ENCODE measurements at regions not wholly inside any gene's neighbourhood (a gene's known extent, or its start where the extent isn't known, plus 50 kb on each side); places are given as distances from the start of the nearest gene placed in this dataset.

DNA sequence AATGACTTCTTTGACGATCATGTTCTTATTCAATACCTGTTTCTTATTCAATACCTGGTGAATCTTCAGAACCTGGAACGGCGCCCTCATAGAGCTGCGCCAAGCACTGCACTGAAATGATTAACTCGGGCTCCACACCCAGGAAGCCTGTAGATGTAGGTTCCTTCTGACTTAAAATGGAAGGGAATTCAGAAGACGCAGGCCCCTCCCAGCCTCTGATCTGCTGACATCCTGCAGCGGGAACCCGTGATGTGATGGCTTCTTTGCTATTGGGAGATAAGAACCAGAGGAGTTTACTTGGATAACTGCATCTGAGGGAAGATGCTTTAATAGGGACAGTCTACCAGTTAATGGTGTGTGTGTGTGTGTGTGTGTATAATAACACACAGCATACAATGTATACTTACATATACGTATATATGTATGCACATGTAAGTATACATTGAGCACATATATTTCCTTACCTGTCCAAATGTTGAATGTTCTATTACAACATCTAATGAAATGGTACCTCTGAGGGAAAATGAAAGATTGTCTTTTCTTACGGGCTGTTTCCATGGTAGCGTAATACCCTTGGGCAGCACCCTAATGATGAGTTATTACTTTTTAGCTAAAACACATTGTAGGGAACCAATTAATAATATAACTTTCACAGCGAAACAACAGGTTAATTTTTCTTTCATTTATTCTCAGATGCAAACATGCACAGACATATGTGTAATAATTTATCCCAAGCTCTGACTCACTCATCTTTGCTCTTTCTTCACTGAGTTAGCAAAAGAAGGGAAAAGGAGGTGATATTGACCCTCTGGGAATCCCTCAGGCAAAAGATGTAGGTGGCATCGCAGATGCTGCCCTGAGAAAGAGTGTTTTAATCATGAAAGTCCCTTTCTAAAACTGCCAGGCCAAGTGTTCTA lies 379.8 kb downstream of the SIPA1L2 start:
- DNase-seq (ENCODE audit: low read depth, low spot score): no peak

GRCh38 chr1:232249339-232249738 lies 380.6 kb downstream of the SIPA1L2 start:
- DNase-seq (ENCODE audit: low read depth, low spot score): no peak

- DNase-seq (ENCODE audit: low read depth, low spot score): no peak
Measured at GRCh38 chr1:232248276-232248820, 381.6 kb downstream of the SIPA1L2 start.

- DNase-seq (ENCODE audit: low read depth, low spot score): no peak
Measured at GRCh38 chr1:232247669-232248068, 382.3 kb downstream of the SIPA1L2 start.

GRCh38 chr1:232244426-232244825 lies 385.5 kb downstream of the SIPA1L2 start:
- no peak for DNase-seq (ENCODE audit: low read depth, low spot score)

DNA sequence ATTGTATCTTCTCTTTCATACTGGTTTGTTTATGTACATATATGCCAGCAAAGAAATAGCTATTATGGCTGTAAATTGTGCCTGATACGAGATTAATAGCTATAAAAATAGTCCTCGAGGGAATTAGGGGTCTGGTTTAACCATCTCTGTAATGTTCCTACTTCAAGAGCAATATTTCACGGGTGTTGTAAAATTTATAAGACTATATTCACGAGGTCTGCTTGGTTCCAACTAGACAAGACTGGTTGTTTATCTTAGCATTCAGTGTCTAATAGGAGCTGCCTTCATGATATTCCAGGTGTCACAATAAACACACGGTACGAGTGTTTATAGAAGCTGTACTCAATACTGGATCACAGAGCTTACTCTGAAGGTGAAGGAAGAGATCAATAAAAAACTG lies 389.9 kb downstream of the SIPA1L2 start:
- DNase-seq (ENCODE audit: low read depth, low spot score): no peak

- DNase-seq (ENCODE audit: low read depth, low spot score): no peak
Measured at GRCh38 chr1:232239522-232239921, 390.4 kb downstream of the SIPA1L2 start.

GRCh38 chr1:232238009-232238408 lies 391.9 kb downstream of the SIPA1L2 start:
- no peak for DNase-seq (ENCODE audit: low read depth, low spot score)

DNA sequence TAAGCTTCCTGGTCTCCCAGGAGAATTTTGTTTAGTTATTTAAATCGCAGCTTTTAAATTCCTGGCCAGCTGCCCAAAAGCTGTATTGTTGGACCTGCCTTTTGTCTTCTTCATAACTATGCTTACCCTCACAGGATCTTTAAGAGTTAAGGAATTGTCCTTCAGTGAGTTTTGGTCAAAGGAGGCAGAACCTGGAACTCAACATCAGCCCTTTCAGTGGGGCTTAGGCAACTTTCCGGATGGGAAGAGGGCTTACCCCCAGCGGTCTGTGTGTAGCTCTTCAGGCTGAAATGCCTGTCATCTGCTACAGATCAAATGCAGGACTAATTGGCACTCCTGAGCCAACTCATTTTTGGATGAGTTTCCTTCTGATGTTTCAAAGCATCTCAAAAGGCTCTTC lies 402.6 kb downstream of the SIPA1L2 start:
- no peak for DNase-seq (ENCODE audit: low read depth, low spot score)

DNA sequence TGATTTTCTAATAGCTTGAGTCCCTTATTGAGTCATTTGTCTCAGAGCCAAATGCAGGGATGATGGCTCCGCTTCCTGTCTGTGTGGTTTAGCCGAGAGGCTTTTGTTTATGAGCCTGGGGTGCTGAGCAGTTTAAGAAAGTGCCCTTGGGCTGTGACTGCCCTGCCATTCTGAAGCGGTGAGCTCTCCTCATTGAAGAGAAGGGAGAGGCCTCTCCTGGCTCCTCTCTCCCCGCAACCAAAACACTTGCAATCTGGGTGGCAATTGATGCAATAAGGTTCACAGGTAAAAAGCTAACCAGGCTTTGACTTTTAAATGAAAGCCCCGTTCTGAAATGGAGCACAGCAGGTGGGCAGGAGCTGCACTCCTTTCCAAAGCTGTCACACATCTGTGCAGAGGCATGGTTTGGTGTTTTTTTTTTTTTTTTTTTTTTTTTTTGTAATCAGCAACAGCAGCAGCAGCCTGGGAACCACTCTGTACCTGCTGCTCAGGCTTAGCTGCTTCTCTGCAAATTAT lies 403.7 kb downstream of the SIPA1L2 start:
- peak; percentile 42 for DNase-seq (ENCODE audit: low read depth, low spot score)

GRCh38 chr1:232225336-232226131 lies 404.4 kb downstream of the SIPA1L2 start:
- no peak for DNase-seq (ENCODE audit: low read depth, low spot score)

DNA sequence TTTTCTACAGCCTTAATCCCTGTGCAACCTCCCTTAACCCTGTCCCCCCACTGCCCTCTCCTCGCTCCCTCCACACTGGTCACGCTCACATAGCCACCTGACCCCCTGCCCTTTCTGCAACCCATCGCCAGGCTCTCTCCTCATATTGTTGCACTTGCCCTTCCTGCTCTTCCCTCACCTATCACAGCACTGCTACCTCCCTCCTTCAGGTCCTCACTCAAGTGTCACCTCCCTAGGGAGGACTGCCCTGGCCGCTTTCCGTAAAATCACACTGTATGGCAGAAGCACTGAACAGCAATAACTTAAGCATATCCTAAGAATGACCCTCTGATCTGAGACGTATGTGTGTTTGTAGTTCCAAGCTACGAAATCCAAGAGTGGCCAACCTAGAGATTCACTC lies 406.0 kb downstream of the SIPA1L2 start:
- no peak for DNase-seq (ENCODE audit: low read depth, low spot score)

DNA sequence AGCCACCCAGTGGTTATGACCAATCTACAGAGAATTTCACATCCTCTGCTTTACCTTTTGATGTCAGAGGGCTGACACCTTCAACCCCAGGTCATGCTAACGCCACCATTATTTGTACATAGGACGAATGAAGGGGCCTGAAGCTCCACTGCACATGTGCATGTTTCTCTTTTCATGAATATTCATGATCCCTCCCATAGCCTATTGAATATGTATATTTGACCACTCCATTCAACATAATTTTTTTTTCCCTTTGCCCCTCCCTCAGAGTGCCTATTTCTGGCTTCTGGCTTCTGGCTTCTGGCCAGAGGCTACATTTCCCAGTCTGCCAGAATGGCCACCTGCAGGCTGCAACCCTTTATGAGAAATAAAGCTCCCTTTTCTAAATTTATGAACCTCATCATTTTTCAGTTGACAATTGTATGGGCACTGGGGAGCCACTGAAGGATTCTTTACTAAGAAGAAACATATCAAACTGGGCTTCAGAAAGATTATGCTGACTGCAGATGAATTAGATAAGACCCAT lies 406.7 kb downstream of the SIPA1L2 start:
- DNase-seq (ENCODE audit: low read depth, low spot score): no peak

DNA sequence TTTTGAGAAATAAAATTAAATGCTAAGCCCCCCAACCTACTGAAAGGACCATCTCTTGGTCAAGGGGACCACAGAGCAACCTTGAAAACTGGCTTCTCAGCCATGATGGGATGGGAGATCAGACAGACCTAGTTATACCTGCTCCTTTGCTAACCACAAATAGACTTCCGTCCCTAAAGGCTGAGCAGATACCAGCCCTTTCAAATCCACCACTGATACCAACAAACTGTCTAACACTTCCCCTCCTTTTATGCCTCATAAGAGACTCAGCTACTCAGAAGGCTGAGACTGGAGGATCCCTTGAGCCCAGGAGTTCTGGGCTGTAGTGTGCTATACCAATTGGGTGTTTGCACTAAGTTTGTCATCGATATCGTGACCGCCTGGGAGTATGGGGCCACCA lies 407.3 kb downstream of the SIPA1L2 start:
- DNase-seq (ENCODE audit: low read depth, low spot score): no peak

- no peak for DNase-seq (ENCODE audit: low read depth, low spot score)
Measured at GRCh38 chr1:232221802-232222499, 408.0 kb downstream of the SIPA1L2 start.

- DNase-seq (ENCODE audit: low read depth, low spot score): no peak
Measured at GRCh38 chr1:232218955-232219865, 410.7 kb downstream of the SIPA1L2 start.

GRCh38 chr1:232213928-232214327 lies 416.0 kb downstream of the SIPA1L2 start:
- DNase-seq (ENCODE audit: low read depth, low spot score): no peak

GRCh38 chr1:232212253-232212652 lies 417.7 kb downstream of the SIPA1L2 start:
- DNase-seq (ENCODE audit: low read depth, low spot score): no peak

- DNase-seq (ENCODE audit: low read depth, low spot score): peak; percentile 54
Measured at GRCh38 chr1:232211149-232211548, 418.8 kb downstream of the SIPA1L2 start.

- no peak for DNase-seq (ENCODE audit: low read depth, low spot score)
Measured at GRCh38 chr1:232209357-232209756, 420.6 kb downstream of the SIPA1L2 start.
